ENCODE measurements at regions not wholly inside any gene's neighbourhood (a gene's known extent, or its start where the extent isn't known, plus 50 kb on each side); places are given as distances from the start of the nearest gene placed in this dataset.
A peak's percentile ranks its signal among the peaks of the same experiment; 100 is the strongest.
"Not testable (repeated sequence)": the region's sequence is repeated elsewhere in the genome, so short reads cannot be mapped to it uniquely, and the experiment has no call there.

GRCh38 chr21:13985865-13986863 is 224.6 kb downstream of the LIPI start:
- not testable (repeated sequence) for ATAC-seq (replicated peaks; ENCODE audit: extremely low read depth, poor library complexity, severe bottlenecking); H3K9me3 Mint-ChIP-seq; H3K36me3 Mint-ChIP-seq (ENCODE audit: insufficient read depth); H3K4me3 Mint-ChIP-seq; H3K4me1 Mint-ChIP-seq; H3K27me3 Mint-ChIP-seq; H3K27ac Mint-ChIP-seq (ENCODE audit: low read depth); DNase-seq (ENCODE audit: low spot score in 2 of 2)

GRCh38 chr21:13985137-13985864 is 225.5 kb downstream of the LIPI start:
- not testable (repeated sequence) for H3K36me3 Mint-ChIP-seq (ENCODE audit: insufficient read depth); H3K9me3 Mint-ChIP-seq; H3K27ac Mint-ChIP-seq (ENCODE audit: low read depth); H3K4me3 Mint-ChIP-seq; H3K27me3 Mint-ChIP-seq; ATAC-seq (replicated peaks; ENCODE audit: extremely low read depth, poor library complexity, severe bottlenecking); H3K4me1 Mint-ChIP-seq; DNase-seq (ENCODE audit: low spot score in 2 of 2)

GRCh38 chr21:13984728-13985127 is 226.0 kb downstream of the LIPI start:
- not testable (repeated sequence) for H3K9me3 Mint-ChIP-seq; H3K27me3 Mint-ChIP-seq; H3K27ac Mint-ChIP-seq (ENCODE audit: low read depth); H3K36me3 Mint-ChIP-seq (ENCODE audit: insufficient read depth); ATAC-seq (replicated peaks; ENCODE audit: extremely low read depth, poor library complexity, severe bottlenecking); H3K4me3 Mint-ChIP-seq; H3K4me1 Mint-ChIP-seq; DNase-seq (ENCODE audit: low spot score in 2 of 2)

GRCh38 chr21:13981176-13982087 is 229.3 kb downstream of the LIPI start:
- peak overlapping the region; percentile 93 for H3K4me3 Mint-ChIP-seq
- DNase-seq (ENCODE audit: low spot score in 2 of 2); H3K9me3 Mint-ChIP-seq; H3K27me3 Mint-ChIP-seq; H3K27ac Mint-ChIP-seq (ENCODE audit: low read depth); ATAC-seq (replicated peaks; ENCODE audit: extremely low read depth, poor library complexity, severe bottlenecking); H3K4me1 Mint-ChIP-seq; H3K36me3 Mint-ChIP-seq (ENCODE audit: insufficient read depth): not testable (repeated sequence)

GRCh38 chr21:13980115-13980662 is 230.6 kb downstream of the LIPI start:
- H3K9me3 Mint-ChIP-seq; H3K4me1 Mint-ChIP-seq; H3K27me3 Mint-ChIP-seq; H3K36me3 Mint-ChIP-seq (ENCODE audit: insufficient read depth): not testable (repeated sequence)
- peak; percentile 47 to 63 for DNase-seq (ENCODE audit: low spot score in 2 of 2)
- Mint-ChIP-seq H3K27ac (ENCODE audit: low read depth) (peak overlapping the region; percentile 94), H3K4me3 (peak overlapping the region; percentile 93)
- peak; percentile 84 for ATAC-seq (replicated peaks; ENCODE audit: extremely low read depth, poor library complexity, severe bottlenecking)

GRCh38 chr21:13979608-13980007 is 231.1 kb downstream of the LIPI start:
- peak overlapping the region; percentile 94 for H3K27ac Mint-ChIP-seq (ENCODE audit: low read depth)
- not testable (repeated sequence) for H3K4me1 Mint-ChIP-seq; H3K27me3 Mint-ChIP-seq; DNase-seq (ENCODE audit: low spot score in 2 of 2); H3K36me3 Mint-ChIP-seq (ENCODE audit: insufficient read depth); H3K9me3 Mint-ChIP-seq
- ATAC-seq (replicated peaks; ENCODE audit: extremely low read depth, poor library complexity, severe bottlenecking), result peak; percentile 27
- peak overlapping the region; percentile 93 for H3K4me3 Mint-ChIP-seq

- H3K4me1 Mint-ChIP-seq; H3K27ac Mint-ChIP-seq (ENCODE audit: low read depth); DNase-seq (ENCODE audit: low spot score in 2 of 2); H3K4me3 Mint-ChIP-seq; H3K36me3 Mint-ChIP-seq (ENCODE audit: insufficient read depth); ATAC-seq (replicated peaks; ENCODE audit: extremely low read depth, poor library complexity, severe bottlenecking); H3K9me3 Mint-ChIP-seq; H3K27me3 Mint-ChIP-seq: not testable (repeated sequence)
These were observed 236.2 kb downstream of the LIPI start for GRCh38 chr21:13974582-13974981.

GRCh38 chr21:13969853-13970252 is 240.9 kb downstream of the LIPI start:
- H3K4me1 Mint-ChIP-seq; H3K9me3 Mint-ChIP-seq; H3K36me3 Mint-ChIP-seq (ENCODE audit: insufficient read depth); DNase-seq (ENCODE audit: low spot score in 2 of 2); H3K27me3 Mint-ChIP-seq; H3K27ac Mint-ChIP-seq (ENCODE audit: low read depth); ATAC-seq (replicated peaks; ENCODE audit: extremely low read depth, poor library complexity, severe bottlenecking); H3K4me3 Mint-ChIP-seq: not testable (repeated sequence)

- not testable (repeated sequence) for H3K9me3 Mint-ChIP-seq; H3K4me1 Mint-ChIP-seq; H3K4me3 Mint-ChIP-seq; H3K27me3 Mint-ChIP-seq; H3K36me3 Mint-ChIP-seq (ENCODE audit: insufficient read depth); ATAC-seq (replicated peaks; ENCODE audit: extremely low read depth, poor library complexity, severe bottlenecking); DNase-seq (ENCODE audit: low spot score in 2 of 2); H3K27ac Mint-ChIP-seq (ENCODE audit: low read depth)
These were observed 241.8 kb downstream of the LIPI start for GRCh38 chr21:13969002-13969401.

- not testable (repeated sequence) for H3K36me3 Mint-ChIP-seq (ENCODE audit: insufficient read depth); H3K27me3 Mint-ChIP-seq
These were observed 247.5 kb downstream of the LIPI start for GRCh38 chr21:13963259-13963658.

GRCh38 chr21:13937236-13937635 is 273.5 kb downstream of the LIPI start:
- DNase-seq (ENCODE audit: low spot score in 2 of 2) (no peak), ATAC-seq (replicated peaks; ENCODE audit: extremely low read depth, poor library complexity, severe bottlenecking) (no peak)
- Mint-ChIP-seq H3K4me1 (no peaks in the 10 kb centered on the region), H3K4me3 (no peak overlapping the region), H3K27ac (ENCODE audit: low read depth) (no peak overlapping the region), H3K36me3 (ENCODE audit: insufficient read depth) (peaks cover 4% of the 10 kb centered on the region), H3K9me3 (no peaks in the 10 kb centered on the region), H3K27me3 (no peaks in the 10 kb centered on the region)

More at GRCh38 chr21:13963259-13963658, 247.5 kb downstream of the LIPI start:
- not testable (repeated sequence) for H3K4me1 Mint-ChIP-seq; H3K27ac Mint-ChIP-seq (ENCODE audit: low read depth); H3K9me3 Mint-ChIP-seq; DNase-seq (ENCODE audit: low spot score in 2 of 2); H3K4me3 Mint-ChIP-seq; ATAC-seq (replicated peaks; ENCODE audit: extremely low read depth, poor library complexity, severe bottlenecking)

Measured in central memory CD8-positive, alpha-beta T cell (primary cell).